ENCODE measurements at regions not wholly inside any gene's neighbourhood (a gene's known extent, or its start where the extent isn't known, plus 50 kb on each side); places are given as distances from the start of the nearest gene placed in this dataset.

- H3K79me2 ChIP-seq (ENCODE audit: insufficient read depth, low read length): no peaks in the 10 kb centered on the region
- no peaks in the 10 kb centered on the region for H3K9me3 ChIP-seq (ENCODE audit: insufficient read depth, low read depth, low read length)
- H3K4me1 ChIP-seq (ENCODE audit: insufficient read depth, low read length): peaks cover 4% of the 10 kb centered on the region
- no peak overlapping the region for H3K4me2 ChIP-seq (ENCODE audit: low read length)
- no peak overlapping the region for H3K27ac Mint-ChIP-seq (ENCODE audit: unreplicated experiment)
- H4K20me1 ChIP-seq (ENCODE audit: insufficient read depth, low read length): no peaks in the 10 kb centered on the region
- H3K27me3 ChIP-seq (ENCODE audit: insufficient read depth, low read length): peaks cover 32% of the 10 kb centered on the region
- DNase-seq (ENCODE audit: low read depth) (peak; percentile 50), FAIRE-seq (no peak)
- no peak overlapping the region for H2AFZ ChIP-seq (ENCODE audit: low read depth, low read length)
- H3K4me3 ChIP-seq (ENCODE audit: insufficient read depth, low read depth, low read length): no peak overlapping the region
- peaks cover 47% of the 10 kb centered on the region for H3K27me3 Mint-ChIP-seq (ENCODE audit: low read depth, unreplicated experiment)
- no peaks in the 10 kb centered on the region for H3K36me3 ChIP-seq (ENCODE audit: insufficient read depth, low read length)
- TF ChIP-seq EZH2 (IDR thresholded peaks at IDR 0.05; ENCODE audit: insufficient read depth, low read length): no peak
- TF ChIP-seq, protein P1, sequence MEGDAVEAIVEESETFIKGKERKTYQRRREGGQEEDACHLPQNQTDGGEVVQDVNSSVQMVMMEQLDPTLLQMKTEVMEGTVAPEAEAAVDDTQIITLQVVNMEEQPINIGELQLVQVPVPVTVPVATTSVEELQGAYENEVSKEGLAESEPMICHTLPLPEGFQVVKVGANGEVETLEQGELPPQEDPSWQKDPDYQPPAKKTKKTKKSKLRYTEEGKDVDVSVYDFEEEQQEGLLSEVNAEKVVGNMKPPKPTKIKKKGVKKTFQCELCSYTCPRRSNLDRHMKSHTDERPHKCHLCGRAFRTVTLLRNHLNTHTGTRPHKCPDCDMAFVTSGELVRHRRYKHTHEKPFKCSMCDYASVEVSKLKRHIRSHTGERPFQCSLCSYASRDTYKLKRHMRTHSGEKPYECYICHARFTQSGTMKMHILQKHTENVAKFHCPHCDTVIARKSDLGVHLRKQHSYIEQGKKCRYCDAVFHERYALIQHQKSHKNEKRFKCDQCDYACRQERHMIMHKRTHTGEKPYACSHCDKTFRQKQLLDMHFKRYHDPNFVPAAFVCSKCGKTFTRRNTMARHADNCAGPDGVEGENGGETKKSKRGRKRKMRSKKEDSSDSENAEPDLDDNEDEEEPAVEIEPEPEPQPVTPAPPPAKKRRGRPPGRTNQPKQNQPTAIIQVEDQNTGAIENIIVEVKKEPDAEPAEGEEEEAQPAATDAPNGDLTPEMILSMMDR (IDR thresholded peaks at IDR 0.05; ENCODE audit: insufficient read depth, low read depth, low read length): no peak
- no peaks in the 10 kb centered on the region for H3K4me1 Mint-ChIP-seq (ENCODE audit: low read depth, unreplicated experiment)
- no peak overlapping the region for H3K4me3 Mint-ChIP-seq (ENCODE audit: unreplicated experiment)
- H3K36me3 Mint-ChIP-seq (ENCODE audit: low read depth, unreplicated experiment): no peaks in the 10 kb centered on the region
- no peak overlapping the region for H3K9ac ChIP-seq (ENCODE audit: low read length)
- no peaks in the 10 kb centered on the region for H3K9me3 Mint-ChIP-seq (ENCODE audit: unreplicated experiment)
- no peak overlapping the region for H3K27ac ChIP-seq (ENCODE audit: low read depth, low read length)
These were observed 269.4 kb upstream of the NOVA1 start for GRCh38 chr14:26867171-26867757.

- peaks cover 2% of the 10 kb centered on the region for H3K9me3 Mint-ChIP-seq (ENCODE audit: unreplicated experiment)
- no peak overlapping the region for H2AFZ ChIP-seq (ENCODE audit: low read depth, low read length)
- peaks cover 29% of the 10 kb centered on the region for H3K27me3 ChIP-seq (ENCODE audit: insufficient read depth, low read length)
- no peaks in the 10 kb centered on the region for H3K4me1 Mint-ChIP-seq (ENCODE audit: low read depth, unreplicated experiment)
- no peak for FAIRE-seq
- no peak overlapping the region for H3K4me3 ChIP-seq (ENCODE audit: insufficient read depth, low read depth, low read length)
- H3K27ac ChIP-seq (ENCODE audit: low read depth, low read length): no peak overlapping the region
- H3K36me3 ChIP-seq (ENCODE audit: insufficient read depth, low read length): no peaks in the 10 kb centered on the region
- no peak overlapping the region for H3K9ac ChIP-seq (ENCODE audit: low read length)
- H3K36me3 Mint-ChIP-seq (ENCODE audit: low read depth, unreplicated experiment): no peaks in the 10 kb centered on the region
- H4K20me1 ChIP-seq (ENCODE audit: insufficient read depth, low read length): no peaks in the 10 kb centered on the region
- H3K4me1 ChIP-seq (ENCODE audit: insufficient read depth, low read length): no peaks in the 10 kb centered on the region
- DNase-seq (ENCODE audit: low read depth): no peak
- no peak overlapping the region for H3K4me2 ChIP-seq (ENCODE audit: low read length)
- H3K27me3 Mint-ChIP-seq (ENCODE audit: low read depth, unreplicated experiment): peaks cover 67% of the 10 kb centered on the region
- H3K9me3 ChIP-seq (ENCODE audit: insufficient read depth, low read depth, low read length): no peaks in the 10 kb centered on the region
- TF ChIP-seq EZH2 (IDR thresholded peaks at IDR 0.05; ENCODE audit: insufficient read depth, low read length): no peak
- TF ChIP-seq, protein P1 (IDR thresholded peaks at IDR 0.05; ENCODE audit: insufficient read depth, low read depth, low read length): no peak
- H3K4me3 Mint-ChIP-seq (ENCODE audit: unreplicated experiment): no peak overlapping the region
- no peak overlapping the region for H3K27ac Mint-ChIP-seq (ENCODE audit: unreplicated experiment)
- no peaks in the 10 kb centered on the region for H3K79me2 ChIP-seq (ENCODE audit: insufficient read depth, low read length)
These were observed 272.3 kb upstream of the NOVA1 start for GRCh38 chr14:26870096-26870495.
